GM12873 (cell line): ENCODE measurements at regions not wholly inside any gene's neighbourhood (a gene's known extent, or its start where the extent isn't known, plus 50 kb on each side); places are given as distances from the start of the nearest gene placed in this dataset.

Source experiments
- TF ChIP-seq, protein P1 (sequence below): IDR thresholded peaks from 2 replicates; pipeline ENCODE4 v1.5.1; 2012; ENCODE audit warnings: low read depth, mild to moderate bottlenecking, moderate library complexity, low read length, control low read depth; ENCODE audit not compliant: insufficient read depth; ENCODE audit errors: missing control alignments

DNA sequence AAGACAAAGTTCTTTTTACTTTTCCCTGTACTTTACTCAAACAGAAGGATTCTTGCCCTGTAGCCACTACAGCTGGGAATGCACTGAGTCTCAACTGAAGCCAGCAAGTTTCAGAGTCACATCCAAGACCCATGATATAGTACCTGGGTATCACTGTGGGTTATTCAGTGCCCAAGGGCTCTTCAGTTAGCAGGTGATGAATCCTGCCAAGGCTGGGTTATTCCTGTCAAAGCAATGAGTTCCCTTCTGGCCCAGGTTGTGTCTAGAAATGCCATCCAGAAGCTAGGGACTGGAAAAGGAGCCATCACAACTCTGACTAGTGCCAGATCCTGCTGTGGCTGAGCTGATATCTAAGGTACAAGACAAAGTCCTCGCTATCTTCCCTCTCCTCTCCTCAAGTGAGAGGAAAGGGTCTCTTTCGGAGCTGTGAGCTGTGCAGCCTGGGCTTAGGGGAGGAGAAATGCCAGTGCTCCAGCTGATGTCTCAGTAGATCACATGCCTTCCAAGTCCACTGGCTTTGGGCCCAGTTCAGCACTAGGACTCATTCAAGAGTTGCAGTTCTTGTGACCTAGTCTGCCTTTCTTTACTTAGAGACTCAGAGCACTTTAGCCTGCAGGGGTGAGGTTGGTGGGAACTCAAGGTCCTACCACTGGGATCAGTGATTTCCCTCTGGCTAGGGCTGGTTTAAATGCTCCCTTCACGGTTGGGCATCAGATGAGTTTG, 369.4 kb downstream of the TBX15 start:
- TF ChIP-seq, protein P1, sequence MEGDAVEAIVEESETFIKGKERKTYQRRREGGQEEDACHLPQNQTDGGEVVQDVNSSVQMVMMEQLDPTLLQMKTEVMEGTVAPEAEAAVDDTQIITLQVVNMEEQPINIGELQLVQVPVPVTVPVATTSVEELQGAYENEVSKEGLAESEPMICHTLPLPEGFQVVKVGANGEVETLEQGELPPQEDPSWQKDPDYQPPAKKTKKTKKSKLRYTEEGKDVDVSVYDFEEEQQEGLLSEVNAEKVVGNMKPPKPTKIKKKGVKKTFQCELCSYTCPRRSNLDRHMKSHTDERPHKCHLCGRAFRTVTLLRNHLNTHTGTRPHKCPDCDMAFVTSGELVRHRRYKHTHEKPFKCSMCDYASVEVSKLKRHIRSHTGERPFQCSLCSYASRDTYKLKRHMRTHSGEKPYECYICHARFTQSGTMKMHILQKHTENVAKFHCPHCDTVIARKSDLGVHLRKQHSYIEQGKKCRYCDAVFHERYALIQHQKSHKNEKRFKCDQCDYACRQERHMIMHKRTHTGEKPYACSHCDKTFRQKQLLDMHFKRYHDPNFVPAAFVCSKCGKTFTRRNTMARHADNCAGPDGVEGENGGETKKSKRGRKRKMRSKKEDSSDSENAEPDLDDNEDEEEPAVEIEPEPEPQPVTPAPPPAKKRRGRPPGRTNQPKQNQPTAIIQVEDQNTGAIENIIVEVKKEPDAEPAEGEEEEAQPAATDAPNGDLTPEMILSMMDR, result no peak

GRCh38 chr1:118617916-118618315, 370.2 kb downstream of the TBX15 start:
- TF ChIP-seq, protein P1, result no peak

DNA sequence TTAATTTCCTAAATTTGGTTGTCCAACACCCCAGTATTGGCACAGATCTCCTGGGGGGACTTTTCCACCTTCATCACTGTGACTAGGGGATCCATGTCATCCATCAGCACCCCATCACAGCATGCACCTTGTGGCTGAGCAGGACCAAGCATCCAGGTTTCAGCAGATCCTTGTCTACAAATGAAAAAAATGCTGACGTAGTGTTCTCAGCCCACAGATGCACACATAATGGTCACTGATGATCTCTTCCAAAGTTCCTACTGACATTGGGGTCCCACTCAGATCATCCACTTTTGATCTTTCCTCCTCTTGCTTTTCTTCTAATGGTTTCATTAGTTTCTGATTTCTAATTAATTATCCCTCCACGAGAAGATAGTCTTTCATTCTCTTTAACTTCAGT, 373.1 kb downstream of the TBX15 start:
- TF ChIP-seq, protein P1, result no peak

DNA sequence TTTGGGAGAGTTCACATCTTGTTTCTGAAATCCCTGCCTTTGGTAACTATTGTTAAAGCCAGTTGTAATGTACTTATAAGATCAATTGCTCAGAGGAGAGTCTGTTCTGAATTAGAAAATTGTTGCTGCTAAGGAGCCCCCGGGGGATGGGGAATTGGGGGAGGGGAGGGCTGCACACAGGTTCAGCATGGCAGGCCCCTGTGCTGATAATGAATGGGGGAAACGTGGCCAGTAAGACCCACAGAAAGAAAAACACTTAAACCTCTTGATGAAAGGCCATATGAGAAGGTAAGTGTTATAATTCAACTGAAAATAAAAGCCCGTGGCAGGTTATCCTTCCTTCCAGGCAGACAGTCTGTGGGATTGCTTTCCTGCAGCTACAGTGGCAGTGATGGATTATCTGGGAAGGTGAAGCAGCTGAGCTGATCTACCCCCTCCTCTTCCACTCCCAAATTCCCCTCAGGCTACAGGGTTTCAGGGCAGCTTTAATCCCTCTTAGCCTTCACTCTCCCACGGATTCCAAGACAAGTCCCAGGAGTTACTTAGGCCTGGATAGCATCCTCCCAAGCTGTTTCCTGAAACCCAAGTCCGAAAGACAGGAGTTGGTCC, 398.8 kb downstream of the TBX15 start:
- TF ChIP-seq, protein P1, result no peak

DNA sequence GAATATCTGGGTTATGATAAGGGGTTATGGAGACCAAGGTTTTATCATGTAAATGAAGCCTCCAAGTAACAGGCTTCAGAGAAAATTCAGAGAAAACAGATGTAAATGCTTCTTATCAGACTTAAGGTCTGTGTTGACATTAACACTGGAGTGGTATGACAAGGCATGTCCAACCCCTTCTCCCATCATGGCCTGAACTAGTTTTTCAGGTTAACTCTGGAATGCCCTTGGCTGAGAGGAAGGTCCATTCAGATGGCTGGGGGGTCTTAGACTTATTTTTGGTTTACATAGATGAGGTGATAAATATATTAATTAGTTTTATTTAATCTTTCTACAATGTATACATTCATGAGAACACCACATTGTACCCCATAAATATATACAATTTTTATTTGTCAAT, 399.6 kb downstream of the TBX15 start:
- TF ChIP-seq, protein P1, result no peak

GRCh38 chr1:118578276-118578675, 393.2 kb upstream of the SPAG17 start:
- TF ChIP-seq, protein P1, result no peak

GRCh38 chr1:118575060-118575459, 390.0 kb upstream of the SPAG17 start:
- TF ChIP-seq, protein P1, result no peak
